K562 (cell line): ENCODE measurements at regions not wholly inside any gene's neighbourhood (a gene's known extent, or its start where the extent isn't known, plus 50 kb on each side); places are given as distances from the start of the nearest gene placed in this dataset.

ENCODE experiments used
- ATAC-seq: fragments of 200-7000 bp; cut with Tn5 transposase; 3 replicates; pipeline ENCODE4 v1.9.1; 2020; ENCODE audit warnings: moderate library complexity
- BruUV-seq: library from RNA; stranded (reverse); fragments of 400-500 nt; replicated peaks from 2 replicates; lab custom pipeline; 2021; lab: Mats Ljungman, UMichigan
- CTCF ChIA-PET: fragments of 300-600 bp; formaldehyde crosslinking; extraction: SDS; loops from one replicate; lab custom pipeline; 2021; ENCODE audit warnings: low intra/inter-chr PET ratio; lab: Yijun Ruan, JAX
- POLR2A ChIA-PET: fragments of 300-600, 350-650 bp; sonication (Branson Sonifier 250); formaldehyde crosslinking; extraction: SDS; loops from one replicate; lab custom pipeline; 2021; ENCODE audit warnings: antibody characterized with exemption, inconsistent platforms; lab: Yijun Ruan, JAX
- DNase-seq, 4 experiments: peaks; one replicate each; pipeline versions ENCODE4 v3.0.0 to v3.0.0-alpha.2; 2011 to 2018; ENCODE audit warnings: low spot score in 3 of 4, mixed read lengths in 3 of 4; ENCODE audit errors: extremely low read depth in 1 of 4
- FAIRE-seq: peaks from 2 replicates; lab custom pipeline; 2011; peaks lifted over from hg19 to GRCh38; lab: Jason Lieb, UNC
- H2AFZ ChIP-seq: 2 replicates; pipeline ENCODE4 v1.6.0; 2011; ENCODE audit warnings: low read depth, low read length, control low read depth, inconsistent platforms
- H3K27ac ChIP-seq: fragments of 200-600 bp; 3 replicates; pipeline ENCODE4 v1.8.0; 2011; ENCODE audit warnings: low read depth, mild to moderate bottlenecking, control low read depth, inconsistent platforms, low read length, moderate library complexity, mixed read lengths; ENCODE audit errors: extremely low read depth
- H3K27me3 ChIP-seq, 2 experiments: fragments of 300-600 bp in 1 of 2; 2 replicates in 1 of 2; 3 replicates in 1 of 2; pipeline versions ENCODE4 v1.6.0 to v1.8.0; 2011; ENCODE audit warnings: inconsistent platforms in 2 of 2, low read length in 2 of 2, mild to moderate bottlenecking in 1 of 2, mixed read lengths in 1 of 2, moderate library complexity in 1 of 2; ENCODE audit not compliant: control insufficient read depth in 2 of 2, insufficient read depth in 2 of 2
- H3K36me3 ChIP-seq: fragments of 300-600 bp; 3 replicates; pipeline ENCODE4 v1.8.0; 2011; ENCODE audit warnings: mild to moderate bottlenecking, low read length, inconsistent platforms; ENCODE audit not compliant: control insufficient read depth, insufficient read depth
- H3K4me1 ChIP-seq, 2 experiments: fragments of 200-600 bp in 1 of 2; replicated peaks in 1 of 2; 2 replicates in 1 of 2; 3 replicates in 1 of 2; pipeline versions ENCODE4 v1.5.1 to v1.8.0; 2011; ENCODE audit warnings: inconsistent platforms in 2 of 2, low read length in 2 of 2, mild to moderate bottlenecking in 1 of 2, mixed read lengths in 1 of 2, moderate library complexity in 1 of 2; ENCODE audit not compliant: control insufficient read depth in 2 of 2, insufficient read depth in 2 of 2
- H3K4me2 ChIP-seq: 2 replicates; pipeline ENCODE4 v1.6.1; 2011; ENCODE audit warnings: low read length, control low read depth, inconsistent platforms, mixed read lengths; ENCODE audit not compliant: insufficient read depth
- H3K4me3 ChIP-seq: fragments of 200-600 bp; sonication (generic), shearing (Covaris generic); 2 replicates; pipeline ENCODE4 v1.5.1; 2016; ENCODE audit warnings: control low read depth, inconsistent platforms
- H3K79me2 ChIP-seq: fragments of 200-600 bp; 3 replicates; pipeline ENCODE4 v1.8.0; 2011; ENCODE audit warnings: low read length, inconsistent platforms; ENCODE audit not compliant: control insufficient read depth, insufficient read depth
- H3K9ac ChIP-seq, 2 experiments: 2 replicates each; pipeline versions ENCODE4 v1.6.0 to v1.6.1; 2011; ENCODE audit warnings: low read depth in 2 of 2, low read length in 2 of 2, control low read depth in 1 of 2, inconsistent platforms in 1 of 2, mild to moderate bottlenecking in 1 of 2, mixed read lengths in 1 of 2; ENCODE audit not compliant: insufficient read depth in 1 of 2
- H3K9me1 ChIP-seq: one replicate; pipeline ENCODE4 v1.6.0; 2011; ENCODE audit warnings: inconsistent platforms, mild to moderate bottlenecking, low read length, moderate library complexity; ENCODE audit not compliant: control insufficient read depth, insufficient read depth
- H3K9me3 ChIP-seq: replicated peaks from 2 replicates; pipeline ENCODE4 v1.5.1; 2011; ENCODE audit warnings: low read depth, low read length, inconsistent platforms; ENCODE audit not compliant: control insufficient read depth, insufficient read depth
- H4K20me1 ChIP-seq: replicated peaks from 2 replicates; pipeline ENCODE4 v1.6.1; 2011; ENCODE audit warnings: low read length, inconsistent platforms, mixed read lengths; ENCODE audit not compliant: control insufficient read depth, insufficient read depth
- CBFA2T2 ChIP-seq: fragments of 450-650 bp; conservative IDR thresholded peaks from 2 replicates; pipeline ENCODE4 v1.6.1; 2017; ENCODE audit warnings: mild to moderate bottlenecking
- CHD1 ChIP-seq: fragments of 200-600 bp; sonication (generic); IDR thresholded peaks from one replicate; pipeline ENCODE4 v1.6.1; 2012; ENCODE audit warnings: mild to moderate bottlenecking, moderate library complexity, low read length, inconsistent platforms
- CXXC5 ChIP-seq: fragments of 250-450 bp; sonication (Bioruptor Pico); IDR thresholded peaks from 2 replicates; pipeline ENCODE4 v1.8.0; 2022; ENCODE audit warnings: inconsistent platforms, mild to moderate bottlenecking, moderate library complexity
- ERF ChIP-seq: fragments of 450-650 bp; formaldehyde crosslinking; IDR thresholded peaks from 2 replicates; pipeline ENCODE4 v1.4.0; 2020; ENCODE audit warnings: mild to moderate bottlenecking, mixed read lengths
- KDM2B ChIP-seq: fragments of 250-450 bp; sonication (Bioruptor Pico); IDR thresholded peaks from 2 replicates; pipeline ENCODE4 v1.8.0; 2021; ENCODE audit warnings: mild to moderate bottlenecking, moderate library complexity
- MCM5 ChIP-seq: fragments of 450-650 bp; IDR thresholded peaks from 2 replicates; pipeline ENCODE4 v1.6.1; 2016; ENCODE audit warnings: low read depth
- NFIC ChIP-seq: fragments of 450-650 bp; IDR thresholded peaks from 2 replicates; pipeline ENCODE4 v1.6.1; 2017; ENCODE audit warnings: mild to moderate bottlenecking, inconsistent platforms
- NONO ChIP-seq, 2 experiments: fragments of 200-400 bp in 1 of 2; fragments of 450-650 bp in 1 of 2; formaldehyde crosslinking in 1 of 2; IDR thresholded peaks; 2 replicates each; pipeline ENCODE4 v1.6.1; 2017; ENCODE audit warnings: low read depth in 2 of 2, mild to moderate bottlenecking in 2 of 2, moderate library complexity in 2 of 2, low read length in 1 of 2
- RUNX1 ChIP-seq: sonication (generic); IDR thresholded peaks from 2 replicates; pipeline ENCODE4 v1.6.1; 2016; ENCODE audit warnings: antibody characterized with exemption, low read depth
- SIX5 ChIP-seq, 2 experiments: IDR thresholded peaks; 2 replicates each; pipeline ENCODE4 v1.6.1; 2011; ENCODE audit warnings: low read length in 2 of 2, borderline replicate concordance in 1 of 2, low read depth in 1 of 2, mild to moderate bottlenecking in 1 of 2, moderate library complexity in 1 of 2; ENCODE audit not compliant: insufficient read depth in 1 of 2
- TAF7 ChIP-seq: fragments of 450-650 bp; IDR thresholded peaks from 2 replicates; pipeline ENCODE4 v1.6.1; 2016; ENCODE audit warnings: missing genetic modification characterization, missing compliant biosample characterization
- ZFP30 ChIP-seq: fragments of 250-450 bp; sonication (Bioruptor Pico); IDR thresholded peaks from 2 replicates; pipeline ENCODE4 v1.8.0; 2022; ENCODE audit warnings: moderate library complexity, mild to moderate bottlenecking, inconsistent platforms, borderline replicate concordance
- ZKSCAN1 ChIP-seq: fragments of 150-350 bp; IDR thresholded peaks from 2 replicates; pipeline ENCODE4 v1.6.1; 2016; ENCODE audit warnings: low read depth, low read length
- ZNF277 ChIP-seq: fragments of 250-450 bp; sonication (Bioruptor Pico); IDR thresholded peaks from 2 replicates; pipeline ENCODE4 v1.8.0; 2022; ENCODE audit warnings: inconsistent platforms, mild to moderate bottlenecking, moderate library complexity, borderline replicate concordance
- ZNF444 ChIP-seq: fragments of 250-450 bp; sonication (Bioruptor Pico); IDR thresholded peaks from 2 replicates; pipeline ENCODE4 v1.4.0; 2020; ENCODE audit warnings: mild to moderate bottlenecking, moderate library complexity
- ZNF696 ChIP-seq: fragments of 250-450 bp; sonication (Bioruptor Pico); conservative IDR thresholded peaks from 2 replicates; pipeline ENCODE4 v1.4.0; 2020; ENCODE audit warnings: mild to moderate bottlenecking, moderate library complexity
- ZSCAN32 ChIP-seq: fragments of 450-650 bp; formaldehyde crosslinking; IDR thresholded peaks from 2 replicates; pipeline ENCODE4 v1.4.0; 2020; ENCODE audit warnings: mild to moderate bottlenecking, moderate library complexity
- in situ Hi-C: fragments of 300-500 bp; cut with MboI; formaldehyde crosslinking; loops from 4 replicates; pipeline ENCODE4 v1.15.0; 2018; ENCODE audit warnings: inconsistent platforms, mixed read lengths
- intact Hi-C: fragments of 100-400 bp; cut with micrococcal nuclease; formaldehyde crosslinking; loops from 2 replicates; pipeline ENCODE4 v1.14.2; 2022
- TF ChIP-seq, protein P1 (sequence below): sonication (generic); IDR thresholded peaks from 2 replicates; pipeline ENCODE4 v1.6.1; 2016
- TF ChIP-seq, protein P2 (sequence below): sonication (generic); formaldehyde crosslinking; IDR thresholded peaks from 2 replicates; pipeline ENCODE4 v1.5.0; 2020; ENCODE audit warnings: missing genetic modification reagents

- no peak overlapping the region for H3K4me3 ChIP-seq
- no peaks in the 10 kb centered on the region for H3K9me3 ChIP-seq
- no peaks in the 10 kb centered on the region for H4K20me1 ChIP-seq
- H3K4me2 ChIP-seq = no peak overlapping the region
- in situ Hi-C loops = no loop called here
- no peak overlapping the region for H2AFZ ChIP-seq
- CTCF ChIA-PET = no interaction called here
- H3K9me1 ChIP-seq = no peaks in the 10 kb centered on the region
- BruUV-seq = no TSS peak
- FAIRE-seq (no peak), DNase-seq (no peak), ATAC-seq (no peak)
- H3K27me3 ChIP-seq = no peaks in the 10 kb centered on the region
- POLR2A ChIA-PET = no interaction called here
- no peaks in the 10 kb centered on the region for H3K79me2 ChIP-seq
- intact Hi-C loops = no loop called here
- no peaks in the 10 kb centered on the region for H3K4me1 ChIP-seq
- no peak overlapping the region for H3K27ac ChIP-seq
- no peaks in the 10 kb centered on the region for H3K36me3 ChIP-seq
- no peak overlapping the region for H3K9ac ChIP-seq
- no peak for TF ChIP-seq MCM5
- TF ChIP-seq ZNF277 (CRISPR knock-in tag) = no peak
- no peak for TF ChIP-seq RUNX1
- TF ChIP-seq, protein P1, sequence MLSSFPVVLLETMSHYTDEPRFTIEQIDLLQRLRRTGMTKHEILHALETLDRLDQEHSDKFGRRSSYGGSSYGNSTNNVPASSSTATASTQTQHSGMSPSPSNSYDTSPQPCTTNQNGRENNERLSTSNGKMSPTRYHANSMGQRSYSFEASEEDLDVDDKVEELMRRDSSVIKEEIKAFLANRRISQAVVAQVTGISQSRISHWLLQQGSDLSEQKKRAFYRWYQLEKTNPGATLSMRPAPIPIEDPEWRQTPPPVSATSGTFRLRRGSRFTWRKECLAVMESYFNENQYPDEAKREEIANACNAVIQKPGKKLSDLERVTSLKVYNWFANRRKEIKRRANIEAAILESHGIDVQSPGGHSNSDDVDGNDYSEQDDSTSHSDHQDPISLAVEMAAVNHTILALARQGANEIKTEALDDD = no peak
- no peak for TF ChIP-seq NFIC
- TF ChIP-seq ZKSCAN1 = no peak
- TF ChIP-seq NONO (IDR thresholded peaks at IDR 0.05; ENCODE audit: low read depth in 2 of 2, low read length in 1 of 2) = no peak
- TF ChIP-seq TAF7 (tag) = no peak
- TF ChIP-seq ZFP30 (CRISPR knock-in tag) = no peak
- TF ChIP-seq ZSCAN32 = no peak
- TF ChIP-seq CBFA2T2 = no peak
- TF ChIP-seq KDM2B (CRISPR knock-in tag) = no peak
- TF ChIP-seq CXXC5 (CRISPR knock-in tag) = no peak
- TF ChIP-seq, protein P2, sequence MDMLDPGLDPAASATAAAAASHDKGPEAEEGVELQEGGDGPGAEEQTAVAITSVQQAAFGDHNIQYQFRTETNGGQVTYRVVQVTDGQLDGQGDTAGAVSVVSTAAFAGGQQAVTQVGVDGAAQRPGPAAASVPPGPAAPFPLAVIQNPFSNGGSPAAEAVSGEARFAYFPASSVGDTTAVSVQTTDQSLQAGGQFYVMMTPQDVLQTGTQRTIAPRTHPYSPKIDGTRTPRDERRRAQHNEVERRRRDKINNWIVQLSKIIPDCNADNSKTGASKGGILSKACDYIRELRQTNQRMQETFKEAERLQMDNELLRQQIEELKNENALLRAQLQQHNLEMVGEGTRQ (CRISPR knock-in tag) = no peak
- TF ChIP-seq ZNF696 (CRISPR knock-in tag) = no peak
- no peak for TF ChIP-seq ZNF444 (CRISPR knock-in tag)
- no peak for TF ChIP-seq CHD1
- TF ChIP-seq ERF (CRISPR knock-in tag) = no peak
- TF ChIP-seq SIX5 (IDR thresholded peaks at IDR 0.05; ENCODE audit: borderline replicate concordance in 1 of 2, insufficient read depth in 1 of 2, low read depth in 1 of 2, low read length in 2 of 2) = no peak
These were observed 401.5 kb downstream of the FBXO15 start for GRCh38 chr18:73746101-73746500.
